ENCODE measurements at regions not wholly inside any gene's neighbourhood (a gene's known extent, or its start where the extent isn't known, plus 50 kb on each side); places are given as distances from the start of the nearest gene placed in this dataset.
A peak's percentile ranks its signal among the peaks of the same experiment; 100 is the strongest.

DNA sequence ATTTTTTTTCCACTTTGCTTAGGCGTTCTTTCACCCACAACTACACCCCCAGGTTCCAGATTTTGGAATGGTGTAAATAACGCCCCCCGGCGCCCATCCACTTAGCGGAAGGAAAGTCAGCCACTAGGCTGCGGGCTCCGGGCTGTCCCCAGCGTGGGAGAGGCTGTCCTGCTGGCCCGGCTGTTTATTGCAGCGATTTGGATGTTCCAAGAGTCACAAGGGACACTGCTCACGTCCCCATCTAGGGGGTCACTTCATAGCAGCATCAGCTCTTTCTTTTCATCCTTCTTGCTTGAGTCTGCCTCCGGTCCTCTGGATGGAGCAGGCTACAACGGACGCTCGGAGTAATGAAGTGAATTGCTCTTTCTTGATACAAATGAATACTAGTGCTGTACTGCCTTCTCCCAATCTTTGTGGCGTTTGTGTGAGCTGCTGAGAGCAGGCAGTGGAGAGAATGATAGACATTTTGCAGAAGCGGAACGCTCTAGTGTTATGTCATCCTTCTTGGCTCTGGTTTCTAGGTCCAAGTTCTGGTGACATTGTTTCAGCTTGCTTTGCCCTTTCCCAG is 50.7 kb upstream of the PAIP2B start:
- peak; percentile 52 for DNase-seq

DNA sequence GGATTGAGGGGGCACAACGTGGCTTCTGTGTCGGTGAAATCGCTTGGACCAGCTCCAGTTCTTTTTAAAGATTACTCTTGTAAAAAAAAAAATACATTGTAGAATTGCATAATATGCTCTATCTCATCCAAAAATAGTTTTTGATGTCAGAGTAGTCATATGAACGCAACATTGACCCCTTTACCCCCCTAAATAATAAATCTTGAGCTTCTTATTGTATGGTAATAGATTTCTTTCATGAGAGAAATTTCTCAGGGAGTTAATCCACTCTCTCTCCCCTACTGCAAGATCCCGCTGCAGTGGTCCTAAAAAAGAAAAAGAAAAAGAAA is 50.2 kb upstream of the PAIP2B start:
- no peak for DNase-seq

DNA sequence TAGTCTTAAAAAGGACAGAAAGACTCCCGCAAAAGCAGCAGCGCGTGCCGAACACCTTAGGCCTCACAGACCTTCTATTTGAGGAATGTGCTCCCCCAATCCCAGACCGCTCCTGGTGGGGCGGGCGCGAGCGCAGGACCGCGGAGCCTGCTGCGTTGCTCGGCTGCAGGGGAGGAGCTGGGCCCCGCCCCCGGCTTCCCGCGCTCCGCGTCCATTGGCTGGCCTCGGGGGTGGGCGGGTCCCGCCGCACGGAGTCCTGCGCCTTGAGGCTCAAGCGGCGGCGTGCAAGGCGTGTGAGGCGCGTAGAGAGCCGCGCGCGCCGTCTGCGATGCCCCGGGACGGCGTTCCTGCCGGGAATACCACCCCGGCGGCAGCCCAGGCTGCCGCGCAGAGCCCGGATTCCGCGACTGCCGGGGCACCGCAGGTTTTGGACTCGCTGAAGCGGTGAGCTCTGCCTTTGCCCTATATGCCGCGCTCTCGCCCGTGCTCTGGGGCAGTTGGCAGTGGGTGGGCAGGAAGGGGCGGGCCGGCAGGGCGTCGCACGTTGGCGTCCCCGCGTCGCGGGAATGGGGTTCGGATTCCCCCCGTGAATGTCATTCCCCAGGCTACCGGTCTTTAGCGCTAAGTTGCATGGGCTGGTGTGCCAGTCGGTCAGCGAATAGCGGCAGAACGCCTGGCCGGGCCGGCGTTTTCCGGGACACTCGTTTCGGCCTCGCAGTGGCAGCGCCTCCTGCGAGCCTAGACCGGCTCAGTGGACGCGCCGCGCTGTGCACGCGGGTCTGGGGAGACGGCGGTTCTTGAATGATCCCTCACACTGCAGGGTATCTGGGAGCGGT is 49.6 kb upstream of the PAIP2B start:
- peak; percentile 62 for DNase-seq
